ENCODE measurements at regions not wholly inside any gene's neighbourhood (a gene's known extent, or its start where the extent isn't known, plus 50 kb on each side); places are given as distances from the start of the nearest gene placed in this dataset.

- no peak for TF ChIP-seq CTCF (IDR thresholded peaks at IDR 0.05; ENCODE audit: low read depth, low read length)
- no peak for TF ChIP-seq EZH2phosphoT487 (IDR thresholded peaks at IDR 0.05; ENCODE audit: low read depth)
Measured at GRCh38 chr20:58048096-58048702, 180.3 kb downstream of the ANKRD60 start.
